CD4-positive, alpha-beta T cell treated with Interleukin-17A for 1 hour (primary cell): ENCODE measurements at regions not wholly inside any gene's neighbourhood (a gene's known extent, or its start where the extent isn't known, plus 50 kb on each side); places are given as distances from the start of the nearest gene placed in this dataset.

Experiments
- DNase-seq: peaks from one replicate; pipeline ENCODE4 v3.0.0-alpha.2; 2020

GRCh38 chr14:42138406-42138805, 531.7 kb downstream of the LRFN5 start:
- DNase-seq: no peak

GRCh38 chr14:42130815-42131214, 524.1 kb downstream of the LRFN5 start:
- DNase-seq: no peak

- no peak for DNase-seq
Measured at GRCh38 chr14:42123526-42123925, 516.9 kb downstream of the LRFN5 start.

- no peak for DNase-seq
Measured at GRCh38 chr14:42113358-42114069, 506.8 kb downstream of the LRFN5 start.

GRCh38 chr14:42112108-42112507, 505.4 kb downstream of the LRFN5 start:
- no peak for DNase-seq

- DNase-seq: no peak
Measured at GRCh38 chr14:42111355-42111754, 504.7 kb downstream of the LRFN5 start.

- no peak for DNase-seq
Measured at GRCh38 chr14:42110167-42110566, 503.5 kb downstream of the LRFN5 start.

GRCh38 chr14:42095155-42095554, 488.5 kb downstream of the LRFN5 start:
- DNase-seq: no peak

- DNase-seq: no peak
Measured at GRCh38 chr14:42090122-42090521, 483.4 kb downstream of the LRFN5 start.

- DNase-seq: no peak
Measured at GRCh38 chr14:42079911-42080310, 473.2 kb downstream of the LRFN5 start.

GRCh38 chr14:42078345-42078744, 471.7 kb downstream of the LRFN5 start:
- no peak for DNase-seq

- no peak for DNase-seq
Measured at GRCh38 chr14:42070031-42070430, 463.4 kb downstream of the LRFN5 start.

GRCh38 chr14:42057111-42057510, 450.4 kb downstream of the LRFN5 start:
- DNase-seq: no peak

GRCh38 chr14:42047421-42048055, 440.9 kb downstream of the LRFN5 start:
- DNase-seq: no peak

GRCh38 chr14:42045383-42045782, 438.7 kb downstream of the LRFN5 start:
- DNase-seq: no peak

- no peak for DNase-seq
Measured at GRCh38 chr14:42028607-42029006, 421.9 kb downstream of the LRFN5 start.

- DNase-seq: no peak
Measured at GRCh38 chr14:42027271-42027670, 420.6 kb downstream of the LRFN5 start.

GRCh38 chr14:42023452-42023851, 416.8 kb downstream of the LRFN5 start:
- DNase-seq: no peak

GRCh38 chr14:42014301-42014700, 407.6 kb downstream of the LRFN5 start:
- no peak for DNase-seq

- no peak for DNase-seq
Measured at GRCh38 chr14:42013559-42013958, 406.9 kb downstream of the LRFN5 start.

- no peak for DNase-seq
Measured at GRCh38 chr14:42013153-42013552, 406.5 kb downstream of the LRFN5 start.

- DNase-seq: no peak
Measured at GRCh38 chr14:42011221-42011620, 404.5 kb downstream of the LRFN5 start.

GRCh38 chr14:42004321-42004720, 397.6 kb downstream of the LRFN5 start:
- no peak for DNase-seq

- no peak for DNase-seq
Measured at GRCh38 chr14:42002141-42002540, 395.5 kb downstream of the LRFN5 start.

- DNase-seq: no peak
Measured at GRCh38 chr14:42001431-42001830, 394.8 kb downstream of the LRFN5 start.
